ENCODE measurements at regions not wholly inside any gene's neighbourhood (a gene's known extent, or its start where the extent isn't known, plus 50 kb on each side); places are given as distances from the start of the nearest gene placed in this dataset.
"Not testable (repeated sequence)": the region's sequence is repeated elsewhere in the genome, so short reads cannot be mapped to it uniquely, and the experiment has no call there.

DNA sequence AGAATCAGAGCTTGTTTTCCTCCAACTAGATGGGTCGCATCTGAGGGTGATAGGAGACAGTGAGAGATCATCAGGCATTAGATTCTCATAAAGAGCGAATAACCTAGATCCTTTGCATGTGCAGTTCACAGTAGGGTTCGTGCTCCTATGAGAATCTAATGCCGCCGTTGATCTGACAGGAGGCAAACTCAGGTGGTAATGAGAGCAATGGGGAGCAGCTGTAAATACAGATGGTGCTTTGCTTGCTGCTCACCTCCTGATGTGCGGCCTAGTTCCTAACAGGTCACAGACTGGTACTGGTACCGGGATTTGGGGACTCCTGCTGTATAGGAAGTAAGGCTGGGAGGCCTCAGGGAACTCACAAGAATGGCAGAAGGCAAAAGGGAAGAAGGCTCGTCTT lies 276.5 kb downstream of the FAT4 start:
- H3K4me1 Mint-ChIP-seq (ENCODE audit: unreplicated experiment) = no peaks in the 10 kb centered on the region
- H3K36me3 Mint-ChIP-seq (ENCODE audit: low read depth, unreplicated experiment) = peaks cover 4% of the 10 kb centered on the region

DNA sequence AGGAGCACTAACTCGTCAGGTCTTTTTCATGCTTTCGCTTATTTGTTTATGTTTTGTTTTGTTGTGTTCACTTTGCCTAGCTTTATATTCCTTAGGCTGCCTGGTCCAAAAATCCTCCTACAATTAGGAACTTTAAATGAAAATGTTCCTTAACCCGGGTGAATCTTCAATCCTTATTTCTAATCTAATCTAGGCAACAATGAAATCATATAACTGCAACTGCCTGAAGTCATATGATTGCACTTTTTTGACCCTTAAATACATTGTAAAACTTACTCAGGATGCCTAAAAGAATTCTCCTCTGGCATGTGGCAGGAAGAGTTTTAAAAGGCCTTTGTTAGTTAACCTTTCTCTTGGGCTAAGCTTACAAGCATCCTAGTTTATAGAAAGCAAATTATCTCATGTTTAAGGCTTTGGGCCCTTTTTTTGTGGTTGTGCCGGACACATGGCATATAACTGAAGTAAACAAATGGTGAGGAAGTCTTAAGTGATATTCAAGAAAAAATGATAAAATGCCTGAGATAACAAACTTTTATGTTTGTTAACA lies 279.4 kb downstream of the FAT4 start:
- peaks cover 4% of the 10 kb centered on the region for H3K36me3 Mint-ChIP-seq (ENCODE audit: low read depth, unreplicated experiment)
- H3K27me3 Mint-ChIP-seq (ENCODE audit: unreplicated experiment) = peaks cover 5% of the 10 kb centered on the region
- no peak overlapping the region for H3K4me3 Mint-ChIP-seq (ENCODE audit: unreplicated experiment)
- H3K4me1 Mint-ChIP-seq (ENCODE audit: unreplicated experiment) = no peaks in the 10 kb centered on the region
- no peak overlapping the region for H3K27ac Mint-ChIP-seq (ENCODE audit: unreplicated experiment)
- H3K9me3 Mint-ChIP-seq (ENCODE audit: unreplicated experiment) = no peaks in the 10 kb centered on the region
- DNase-seq (ENCODE audit: low spot score) = no peak
- TF ChIP-seq, protein P1, sequence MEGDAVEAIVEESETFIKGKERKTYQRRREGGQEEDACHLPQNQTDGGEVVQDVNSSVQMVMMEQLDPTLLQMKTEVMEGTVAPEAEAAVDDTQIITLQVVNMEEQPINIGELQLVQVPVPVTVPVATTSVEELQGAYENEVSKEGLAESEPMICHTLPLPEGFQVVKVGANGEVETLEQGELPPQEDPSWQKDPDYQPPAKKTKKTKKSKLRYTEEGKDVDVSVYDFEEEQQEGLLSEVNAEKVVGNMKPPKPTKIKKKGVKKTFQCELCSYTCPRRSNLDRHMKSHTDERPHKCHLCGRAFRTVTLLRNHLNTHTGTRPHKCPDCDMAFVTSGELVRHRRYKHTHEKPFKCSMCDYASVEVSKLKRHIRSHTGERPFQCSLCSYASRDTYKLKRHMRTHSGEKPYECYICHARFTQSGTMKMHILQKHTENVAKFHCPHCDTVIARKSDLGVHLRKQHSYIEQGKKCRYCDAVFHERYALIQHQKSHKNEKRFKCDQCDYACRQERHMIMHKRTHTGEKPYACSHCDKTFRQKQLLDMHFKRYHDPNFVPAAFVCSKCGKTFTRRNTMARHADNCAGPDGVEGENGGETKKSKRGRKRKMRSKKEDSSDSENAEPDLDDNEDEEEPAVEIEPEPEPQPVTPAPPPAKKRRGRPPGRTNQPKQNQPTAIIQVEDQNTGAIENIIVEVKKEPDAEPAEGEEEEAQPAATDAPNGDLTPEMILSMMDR (IDR thresholded peaks at IDR 0.05; ENCODE audit: unreplicated experiment) = no peak

More for the DNA sequence above, 276.5 kb downstream of the FAT4 start:
- DNase-seq (ENCODE audit: low spot score) = no peak
- Mint-ChIP-seq H3K27ac (ENCODE audit: unreplicated experiment) (no peak overlapping the region), H3K4me3 (ENCODE audit: unreplicated experiment) (no peak overlapping the region), H3K9me3 (ENCODE audit: unreplicated experiment) (no peaks in the 10 kb centered on the region), H3K27me3 (ENCODE audit: unreplicated experiment) (peaks cover 5% of the 10 kb centered on the region)
- TF ChIP-seq, protein P1 (IDR thresholded peaks at IDR 0.05; ENCODE audit: unreplicated experiment) = no peak

DNA sequence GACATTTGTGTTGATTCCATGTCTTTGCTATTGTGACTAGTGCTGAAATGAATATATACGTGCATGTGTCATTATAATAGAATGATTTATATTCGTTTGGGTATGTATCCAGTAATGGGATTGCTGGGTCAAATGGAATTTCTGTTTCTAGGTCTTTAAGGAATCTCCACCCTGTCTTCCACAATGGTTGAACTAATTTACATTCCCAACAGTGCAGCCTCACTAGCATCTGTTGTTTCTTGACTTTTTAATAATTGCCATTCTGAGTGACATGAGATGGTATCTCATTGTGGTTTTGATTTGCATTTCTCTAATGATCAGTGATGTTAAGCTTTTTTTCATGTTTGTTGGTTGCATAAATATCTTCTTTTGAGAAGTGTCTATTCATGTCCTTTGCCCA lies 291.2 kb downstream of the FAT4 start:
- H3K9me3 Mint-ChIP-seq (ENCODE audit: unreplicated experiment); H3K27ac Mint-ChIP-seq (ENCODE audit: unreplicated experiment); H3K36me3 Mint-ChIP-seq (ENCODE audit: low read depth, unreplicated experiment); H3K4me3 Mint-ChIP-seq (ENCODE audit: unreplicated experiment); DNase-seq (ENCODE audit: low spot score); H3K27me3 Mint-ChIP-seq (ENCODE audit: unreplicated experiment): not testable (repeated sequence)
- peaks cover 10% of the 10 kb centered on the region for H3K4me1 Mint-ChIP-seq (ENCODE audit: unreplicated experiment)

DNA sequence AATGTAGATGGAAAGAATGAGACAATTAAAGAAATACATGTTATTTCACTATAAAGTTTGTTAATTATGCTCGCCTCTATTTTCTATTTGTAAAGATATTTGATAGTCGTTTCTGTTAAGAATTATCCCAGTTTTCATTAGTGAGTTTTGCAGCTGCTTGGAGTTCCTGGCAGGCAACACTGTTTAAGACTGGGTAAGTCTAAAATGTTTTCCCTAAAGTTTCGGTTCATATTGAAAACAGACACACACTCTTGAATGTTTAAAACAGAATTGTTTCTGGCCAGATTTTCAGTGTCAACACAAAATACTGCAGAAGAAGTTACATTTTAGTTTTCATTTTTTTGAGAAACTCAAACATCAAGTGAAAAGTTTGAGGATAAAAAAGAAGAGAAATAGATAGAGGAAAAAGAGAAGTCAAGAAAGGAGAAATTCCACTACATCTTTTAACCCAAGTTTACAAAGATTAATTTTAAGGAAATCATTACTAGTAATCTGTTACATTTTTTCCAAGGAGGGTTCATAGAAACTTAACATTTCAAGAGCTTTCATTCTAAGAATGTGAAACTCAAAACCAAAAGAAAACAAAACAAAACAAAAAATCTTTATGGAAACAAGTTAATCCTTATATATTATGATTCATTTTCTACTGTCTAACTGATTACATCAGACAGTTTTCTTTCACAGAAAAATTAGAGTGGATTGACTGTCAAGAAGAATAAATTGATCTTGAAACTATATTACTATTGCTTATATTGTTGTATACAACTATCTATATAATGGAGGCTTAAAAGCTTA lies 305.5 kb downstream of the FAT4 start:
- no peak for DNase-seq (ENCODE audit: low spot score)
- peaks cover 6% of the 10 kb centered on the region for H3K4me1 Mint-ChIP-seq (ENCODE audit: unreplicated experiment)
- TF ChIP-seq, protein P1 (IDR thresholded peaks at IDR 0.05; ENCODE audit: unreplicated experiment) = no peak
- no peak overlapping the region for H3K27ac Mint-ChIP-seq (ENCODE audit: unreplicated experiment)
- H3K9me3 Mint-ChIP-seq (ENCODE audit: unreplicated experiment) = no peaks in the 10 kb centered on the region
- no peak overlapping the region for H3K4me3 Mint-ChIP-seq (ENCODE audit: unreplicated experiment)
- H3K36me3 Mint-ChIP-seq (ENCODE audit: low read depth, unreplicated experiment) = no peaks in the 10 kb centered on the region
- H3K27me3 Mint-ChIP-seq (ENCODE audit: unreplicated experiment) = peaks cover 2% of the 10 kb centered on the region

DNA sequence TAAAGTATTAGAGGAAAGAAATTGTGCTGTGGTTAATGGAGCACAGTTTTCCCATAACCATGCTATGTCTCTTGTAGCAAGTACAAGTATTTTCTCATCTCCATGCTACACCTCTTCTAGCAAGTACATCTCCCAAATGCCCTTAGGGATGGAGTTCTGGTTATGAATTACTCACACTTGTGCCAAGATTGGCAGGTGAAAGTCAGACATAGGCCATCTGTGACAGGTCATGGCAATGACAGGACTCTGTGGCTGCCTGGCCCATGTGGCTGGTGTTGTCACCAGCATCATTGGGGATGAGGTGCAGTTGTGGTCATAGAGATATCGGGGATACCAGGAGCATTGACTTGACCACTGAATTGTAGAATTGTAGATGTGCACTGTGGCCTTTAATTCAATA lies 310.2 kb downstream of the FAT4 start:
- no peaks in the 10 kb centered on the region for H3K27me3 Mint-ChIP-seq (ENCODE audit: unreplicated experiment)
- peaks cover 10% of the 10 kb centered on the region for H3K4me1 Mint-ChIP-seq (ENCODE audit: unreplicated experiment)
- DNase-seq (ENCODE audit: low spot score) = no peak
- no peaks in the 10 kb centered on the region for H3K36me3 Mint-ChIP-seq (ENCODE audit: low read depth, unreplicated experiment)
- no peak overlapping the region for H3K4me3 Mint-ChIP-seq (ENCODE audit: unreplicated experiment)
- no peaks in the 10 kb centered on the region for H3K9me3 Mint-ChIP-seq (ENCODE audit: unreplicated experiment)
- H3K27ac Mint-ChIP-seq (ENCODE audit: unreplicated experiment) = no peak overlapping the region
- TF ChIP-seq, protein P1 (IDR thresholded peaks at IDR 0.05; ENCODE audit: unreplicated experiment) = no peak
